H1 (cell line): ENCODE measurements at regions not wholly inside any gene's neighbourhood (a gene's known extent, or its start where the extent isn't known, plus 50 kb on each side); places are given as distances from the start of the nearest gene placed in this dataset.

Experiments used
- EGR1 ChIP-seq: IDR thresholded peaks from 2 replicates; pipeline ENCODE4 v1.6.1; 2011; ENCODE audit warnings: low read depth, low read length, borderline replicate concordance
- SIN3A ChIP-seq, 2 experiments: IDR thresholded peaks in 1 of 2; conservative IDR thresholded peaks in 1 of 2; 2 replicates each; pipeline ENCODE4 v1.6.1; 2011 to 2012; ENCODE audit warnings: low read length in 2 of 2, improper control_type of control experiment in 1 of 2, low read depth in 1 of 2, mild to moderate bottlenecking in 1 of 2
- SRF ChIP-seq: IDR thresholded peaks from 2 replicates; pipeline ENCODE4 v1.6.1; 2011; ENCODE audit warnings: mild to moderate bottlenecking, low read depth, low read length, moderate library complexity
- ZNF274 ChIP-seq: IDR thresholded peaks from 2 replicates; pipeline ENCODE4 v1.7.0; 2012; ENCODE audit warnings: low read length, borderline replicate concordance; ENCODE audit errors: extremely low read depth

GRCh38 chr5:117082977-117083376 lies 508.4 kb upstream of the SEMA6A start (continued):
- TF ChIP-seq SRF (no peak), EGR1 (no peak), SIN3A (conservative IDR thresholded peaks at IDR 0.05 in 1 of 2, IDR thresholded peaks at IDR 0.05 in 1 of 2; ENCODE audit: low read depth in 1 of 2, low read length in 2 of 2) (no peak), ZNF274 (no peak)
